H1 (cell line): ENCODE measurements at regions not wholly inside any gene's neighbourhood (a gene's known extent, or its start where the extent isn't known, plus 50 kb on each side); places are given as distances from the start of the nearest gene placed in this dataset.

Experiments
- TF ChIP-seq, protein P1 (sequence below): fragments of 300-600 bp; sonication (generic); IDR thresholded peaks from 2 replicates; pipeline ENCODE4 v1.7.1; 2012; ENCODE audit warnings: low read length, moderate library complexity, mild to moderate bottlenecking, inconsistent platforms; ENCODE audit not compliant: insufficient replicate concordance

DNA sequence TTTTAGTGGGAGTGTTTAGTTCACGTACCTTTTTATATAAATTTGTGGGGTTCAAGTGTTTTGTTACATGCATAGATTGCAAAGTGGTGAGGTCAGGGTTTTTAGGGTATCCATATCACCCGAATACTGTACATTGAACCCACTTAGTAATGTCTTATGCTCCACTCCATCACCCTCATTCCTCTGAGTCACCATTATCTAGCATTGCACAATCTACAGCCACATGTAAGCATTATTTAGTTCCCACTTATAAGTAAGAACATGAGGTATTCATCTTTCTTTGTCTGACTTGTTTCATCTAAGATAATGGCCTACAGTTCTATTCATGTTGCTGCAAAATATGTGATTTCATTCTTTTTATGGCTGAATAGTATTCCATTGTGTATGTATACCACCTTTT is 583.7 kb upstream of the LRFN5 start (continued):
- TF ChIP-seq, protein P1, sequence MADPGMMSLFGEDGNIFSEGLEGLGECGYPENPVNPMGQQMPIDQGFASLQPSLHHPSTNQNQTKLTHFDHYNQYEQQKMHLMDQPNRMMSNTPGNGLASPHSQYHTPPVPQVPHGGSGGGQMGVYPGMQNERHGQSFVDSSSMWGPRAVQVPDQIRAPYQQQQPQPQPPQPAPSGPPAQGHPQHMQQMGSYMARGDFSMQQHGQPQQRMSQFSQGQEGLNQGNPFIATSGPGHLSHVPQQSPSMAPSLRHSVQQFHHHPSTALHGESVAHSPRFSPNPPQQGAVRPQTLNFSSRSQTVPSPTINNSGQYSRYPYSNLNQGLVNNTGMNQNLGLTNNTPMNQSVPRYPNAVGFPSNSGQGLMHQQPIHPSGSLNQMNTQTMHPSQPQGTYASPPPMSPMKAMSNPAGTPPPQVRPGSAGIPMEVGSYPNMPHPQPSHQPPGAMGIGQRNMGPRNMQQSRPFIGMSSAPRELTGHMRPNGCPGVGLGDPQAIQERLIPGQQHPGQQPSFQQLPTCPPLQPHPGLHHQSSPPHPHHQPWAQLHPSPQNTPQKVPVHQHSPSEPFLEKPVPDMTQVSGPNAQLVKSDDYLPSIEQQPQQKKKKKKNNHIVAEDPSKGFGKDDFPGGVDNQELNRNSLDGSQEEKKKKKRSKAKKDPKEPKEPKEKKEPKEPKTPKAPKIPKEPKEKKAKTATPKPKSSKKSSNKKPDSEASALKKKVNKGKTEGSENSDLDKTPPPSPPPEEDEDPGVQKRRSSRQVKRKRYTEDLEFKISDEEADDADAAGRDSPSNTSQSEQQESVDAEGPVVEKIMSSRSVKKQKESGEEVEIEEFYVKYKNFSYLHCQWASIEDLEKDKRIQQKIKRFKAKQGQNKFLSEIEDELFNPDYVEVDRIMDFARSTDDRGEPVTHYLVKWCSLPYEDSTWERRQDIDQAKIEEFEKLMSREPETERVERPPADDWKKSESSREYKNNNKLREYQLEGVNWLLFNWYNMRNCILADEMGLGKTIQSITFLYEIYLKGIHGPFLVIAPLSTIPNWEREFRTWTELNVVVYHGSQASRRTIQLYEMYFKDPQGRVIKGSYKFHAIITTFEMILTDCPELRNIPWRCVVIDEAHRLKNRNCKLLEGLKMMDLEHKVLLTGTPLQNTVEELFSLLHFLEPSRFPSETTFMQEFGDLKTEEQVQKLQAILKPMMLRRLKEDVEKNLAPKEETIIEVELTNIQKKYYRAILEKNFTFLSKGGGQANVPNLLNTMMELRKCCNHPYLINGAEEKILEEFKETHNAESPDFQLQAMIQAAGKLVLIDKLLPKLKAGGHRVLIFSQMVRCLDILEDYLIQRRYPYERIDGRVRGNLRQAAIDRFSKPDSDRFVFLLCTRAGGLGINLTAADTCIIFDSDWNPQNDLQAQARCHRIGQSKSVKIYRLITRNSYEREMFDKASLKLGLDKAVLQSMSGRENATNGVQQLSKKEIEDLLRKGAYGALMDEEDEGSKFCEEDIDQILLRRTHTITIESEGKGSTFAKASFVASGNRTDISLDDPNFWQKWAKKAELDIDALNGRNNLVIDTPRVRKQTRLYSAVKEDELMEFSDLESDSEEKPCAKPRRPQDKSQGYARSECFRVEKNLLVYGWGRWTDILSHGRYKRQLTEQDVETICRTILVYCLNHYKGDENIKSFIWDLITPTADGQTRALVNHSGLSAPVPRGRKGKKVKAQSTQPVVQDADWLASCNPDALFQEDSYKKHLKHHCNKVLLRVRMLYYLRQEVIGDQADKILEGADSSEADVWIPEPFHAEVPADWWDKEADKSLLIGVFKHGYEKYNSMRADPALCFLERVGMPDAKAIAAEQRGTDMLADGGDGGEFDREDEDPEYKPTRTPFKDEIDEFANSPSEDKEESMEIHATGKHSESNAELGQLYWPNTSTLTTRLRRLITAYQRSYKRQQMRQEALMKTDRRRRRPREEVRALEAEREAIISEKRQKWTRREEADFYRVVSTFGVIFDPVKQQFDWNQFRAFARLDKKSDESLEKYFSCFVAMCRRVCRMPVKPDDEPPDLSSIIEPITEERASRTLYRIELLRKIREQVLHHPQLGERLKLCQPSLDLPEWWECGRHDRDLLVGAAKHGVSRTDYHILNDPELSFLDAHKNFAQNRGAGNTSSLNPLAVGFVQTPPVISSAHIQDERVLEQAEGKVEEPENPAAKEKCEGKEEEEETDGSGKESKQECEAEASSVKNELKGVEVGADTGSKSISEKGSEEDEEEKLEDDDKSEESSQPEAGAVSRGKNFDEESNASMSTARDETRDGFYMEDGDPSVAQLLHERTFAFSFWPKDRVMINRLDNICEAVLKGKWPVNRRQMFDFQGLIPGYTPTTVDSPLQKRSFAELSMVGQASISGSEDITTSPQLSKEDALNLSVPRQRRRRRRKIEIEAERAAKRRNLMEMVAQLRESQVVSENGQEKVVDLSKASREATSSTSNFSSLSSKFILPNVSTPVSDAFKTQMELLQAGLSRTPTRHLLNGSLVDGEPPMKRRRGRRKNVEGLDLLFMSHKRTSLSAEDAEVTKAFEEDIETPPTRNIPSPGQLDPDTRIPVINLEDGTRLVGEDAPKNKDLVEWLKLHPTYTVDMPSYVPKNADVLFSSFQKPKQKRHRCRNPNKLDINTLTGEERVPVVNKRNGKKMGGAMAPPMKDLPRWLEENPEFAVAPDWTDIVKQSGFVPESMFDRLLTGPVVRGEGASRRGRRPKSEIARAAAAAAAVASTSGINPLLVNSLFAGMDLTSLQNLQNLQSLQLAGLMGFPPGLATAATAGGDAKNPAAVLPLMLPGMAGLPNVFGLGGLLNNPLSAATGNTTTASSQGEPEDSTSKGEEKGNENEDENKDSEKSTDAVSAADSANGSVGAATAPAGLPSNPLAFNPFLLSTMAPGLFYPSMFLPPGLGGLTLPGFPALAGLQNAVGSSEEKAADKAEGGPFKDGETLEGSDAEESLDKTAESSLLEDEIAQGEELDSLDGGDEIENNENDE, result no peak
- TF ChIP-seq, all 59 proteins: peak for 0
